ENCODE measurements at regions not wholly inside any gene's neighbourhood (a gene's known extent, or its start where the extent isn't known, plus 50 kb on each side); places are given as distances from the start of the nearest gene placed in this dataset.
"Not testable (repeated sequence)": the region's sequence is repeated elsewhere in the genome, so short reads cannot be mapped to it uniquely, and the experiment has no call there.

DNA sequence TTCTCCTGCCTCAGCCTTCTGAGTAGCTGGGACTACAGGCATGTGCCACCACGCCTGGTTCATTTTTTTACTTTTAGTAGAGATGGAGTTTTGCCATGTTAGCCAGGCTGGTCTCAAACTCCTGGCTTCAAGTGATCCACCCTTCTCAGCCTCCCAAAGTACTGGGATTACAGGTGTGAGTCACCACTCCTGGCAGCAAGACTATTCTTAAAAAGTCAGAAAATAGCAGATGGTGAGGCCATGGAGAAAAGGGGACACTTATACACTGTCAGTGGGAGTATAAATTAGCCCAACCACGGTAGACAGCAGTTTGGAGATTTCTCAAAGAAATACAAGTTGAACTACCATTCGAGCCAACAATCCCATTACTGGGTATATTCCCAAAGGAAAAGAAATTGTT lies 603.3 kb upstream of the TBL1XR1 start:
- Mint-ChIP-seq H3K4me1 (ENCODE audit: low read depth) (peaks cover 34% of the 10 kb centered on the region), H3K9me3 (no peaks in the 10 kb centered on the region), H3K27ac (peak overlapping the region; percentile 38), H3K36me3 (ENCODE audit: insufficient read depth in 2 of 2) (no peaks in the 10 kb centered on the region), H3K4me3 (peak overlapping the region in 1 of 2 donors; percentile 10), H3K27me3 (ENCODE audit: low read depth) (no peaks in the 10 kb centered on the region)
- DNase-seq (no peak), ATAC-seq (replicated peaks in 1 of 2) (no peak)

DNA sequence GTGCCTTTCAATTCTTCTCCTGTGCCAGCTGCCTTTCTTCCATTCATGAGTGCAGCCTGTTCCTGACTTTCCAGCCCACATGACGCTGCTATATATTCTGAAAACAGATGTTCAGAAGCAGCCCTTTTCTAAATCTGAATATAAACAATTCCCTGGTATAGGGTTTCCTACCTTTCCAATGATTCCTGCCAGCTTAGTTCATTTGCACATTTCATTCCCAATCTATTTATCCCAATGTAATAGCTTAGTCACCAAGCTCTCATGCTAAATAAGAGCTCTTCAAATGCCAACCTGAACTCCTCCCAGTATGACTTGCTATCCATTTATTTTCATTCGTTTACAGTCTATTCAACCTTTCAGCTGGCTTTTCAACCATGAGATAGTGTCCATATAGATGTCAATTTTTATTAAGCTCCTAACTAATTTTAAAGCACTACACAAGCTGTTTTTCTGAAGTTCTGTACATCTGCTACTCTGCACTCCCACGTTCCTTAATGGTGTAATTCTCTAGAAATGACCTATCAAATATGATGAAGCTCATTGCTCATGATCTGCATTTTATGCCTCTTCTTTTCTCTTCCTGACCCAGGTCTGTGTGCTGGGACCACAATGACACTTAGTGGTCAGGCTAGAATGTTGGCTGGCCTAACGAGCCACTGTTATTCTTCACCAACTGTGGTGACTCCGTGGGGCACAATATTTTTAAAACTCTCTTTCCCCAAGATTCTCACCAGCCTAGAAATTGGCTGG lies 605.0 kb upstream of the TBL1XR1 start:
- no peak overlapping the region for H3K27ac Mint-ChIP-seq
- peaks cover 24% of the 10 kb centered on the region for H3K4me1 Mint-ChIP-seq (ENCODE audit: low read depth)
- no peak overlapping the region for H3K4me3 Mint-ChIP-seq
- ATAC-seq (replicated peaks in 1 of 2) (no peak), DNase-seq (no peak)
- no peaks in the 10 kb centered on the region for H3K27me3 Mint-ChIP-seq (ENCODE audit: low read depth)
- no peaks in the 10 kb centered on the region for H3K36me3 Mint-ChIP-seq (ENCODE audit: insufficient read depth in 2 of 2)
- H3K9me3 Mint-ChIP-seq: no peaks in the 10 kb centered on the region

DNA sequence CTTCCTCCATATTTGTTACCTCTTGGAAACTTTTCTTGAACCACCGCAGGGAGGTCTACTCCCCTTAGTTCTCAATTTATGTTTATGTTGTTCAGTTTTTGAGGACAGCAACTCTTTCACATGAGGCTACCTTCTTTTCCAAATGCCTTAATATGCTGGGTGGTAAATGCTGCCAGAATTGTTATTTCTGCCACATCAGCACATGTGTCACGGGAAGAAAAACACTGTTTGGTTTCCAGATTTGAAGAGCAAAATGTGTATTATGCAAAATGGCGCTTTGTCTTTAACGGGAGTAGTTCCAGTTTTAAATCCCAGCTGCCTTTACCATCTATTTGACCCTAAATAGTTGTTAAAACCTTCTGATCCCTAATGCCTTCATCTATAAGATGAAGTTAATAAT lies 606.2 kb upstream of the TBL1XR1 start:
- Mint-ChIP-seq H3K27ac (no peak overlapping the region), H3K4me3 (no peak overlapping the region), H3K27me3 (ENCODE audit: low read depth) (no peaks in the 10 kb centered on the region), H3K4me1 (ENCODE audit: low read depth) (peaks cover 24% of the 10 kb centered on the region), H3K9me3 (no peaks in the 10 kb centered on the region), H3K36me3 (ENCODE audit: insufficient read depth in 2 of 2) (no peaks in the 10 kb centered on the region)
- DNase-seq (no peak), ATAC-seq (replicated peaks in 1 of 2) (no peak)

DNA sequence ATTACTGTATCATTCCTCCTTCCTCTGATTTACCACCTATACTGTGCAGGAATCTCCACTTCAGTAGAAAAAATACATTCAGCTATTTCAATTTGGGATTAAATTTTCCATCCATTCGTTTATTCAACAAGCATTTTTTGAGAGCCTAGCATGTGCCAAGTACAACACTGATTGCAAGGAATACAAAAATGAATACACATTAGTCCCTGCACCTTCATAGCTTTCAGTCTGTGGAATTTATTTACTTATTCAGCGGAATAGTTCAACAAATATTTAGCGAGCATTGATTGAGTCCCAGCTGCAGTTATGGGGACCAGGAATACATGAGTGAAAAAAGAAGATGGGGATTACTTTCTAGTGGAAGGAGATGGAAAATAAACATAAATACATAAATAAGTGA lies 606.8 kb upstream of the TBL1XR1 start:
- ATAC-seq (replicated peaks in 1 of 2) (no peak), DNase-seq (no peak)
- Mint-ChIP-seq H3K36me3 (ENCODE audit: insufficient read depth in 2 of 2) (no peaks in the 10 kb centered on the region), H3K4me1 (ENCODE audit: low read depth) (peaks cover 24% of the 10 kb centered on the region), H3K27me3 (ENCODE audit: low read depth) (no peaks in the 10 kb centered on the region), H3K27ac (no peak overlapping the region), H3K4me3 (no peak overlapping the region), H3K9me3 (no peaks in the 10 kb centered on the region)

DNA sequence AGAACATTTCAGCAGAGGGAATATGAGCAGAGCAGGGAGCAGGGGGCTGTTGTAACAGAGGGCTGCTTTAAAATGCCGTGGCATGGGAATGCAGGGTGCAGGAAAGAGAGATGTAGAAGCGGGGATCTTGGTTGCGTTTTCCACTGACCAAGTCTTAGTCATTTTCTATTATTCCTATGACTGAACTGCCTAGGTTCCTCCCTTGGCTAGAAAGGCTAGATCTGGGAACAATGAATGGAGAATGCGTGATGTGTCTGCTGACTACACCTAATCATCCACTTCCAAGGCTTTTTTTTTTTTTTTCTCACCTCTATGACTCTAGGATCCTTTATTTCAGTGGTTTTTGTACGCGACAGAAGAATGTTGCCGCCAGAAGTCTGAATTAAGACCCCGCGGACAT lies 607.4 kb upstream of the TBL1XR1 start:
- no peaks in the 10 kb centered on the region for H3K27me3 Mint-ChIP-seq (ENCODE audit: low read depth)
- no peak overlapping the region for H3K4me3 Mint-ChIP-seq
- no peaks in the 10 kb centered on the region for H3K9me3 Mint-ChIP-seq
- ATAC-seq (replicated peaks in 1 of 2) (no peak), DNase-seq (no peak)
- H3K36me3 Mint-ChIP-seq (ENCODE audit: insufficient read depth in 2 of 2): no peaks in the 10 kb centered on the region
- no peak overlapping the region for H3K27ac Mint-ChIP-seq
- H3K4me1 Mint-ChIP-seq (ENCODE audit: low read depth): peaks cover 22% of the 10 kb centered on the region

DNA sequence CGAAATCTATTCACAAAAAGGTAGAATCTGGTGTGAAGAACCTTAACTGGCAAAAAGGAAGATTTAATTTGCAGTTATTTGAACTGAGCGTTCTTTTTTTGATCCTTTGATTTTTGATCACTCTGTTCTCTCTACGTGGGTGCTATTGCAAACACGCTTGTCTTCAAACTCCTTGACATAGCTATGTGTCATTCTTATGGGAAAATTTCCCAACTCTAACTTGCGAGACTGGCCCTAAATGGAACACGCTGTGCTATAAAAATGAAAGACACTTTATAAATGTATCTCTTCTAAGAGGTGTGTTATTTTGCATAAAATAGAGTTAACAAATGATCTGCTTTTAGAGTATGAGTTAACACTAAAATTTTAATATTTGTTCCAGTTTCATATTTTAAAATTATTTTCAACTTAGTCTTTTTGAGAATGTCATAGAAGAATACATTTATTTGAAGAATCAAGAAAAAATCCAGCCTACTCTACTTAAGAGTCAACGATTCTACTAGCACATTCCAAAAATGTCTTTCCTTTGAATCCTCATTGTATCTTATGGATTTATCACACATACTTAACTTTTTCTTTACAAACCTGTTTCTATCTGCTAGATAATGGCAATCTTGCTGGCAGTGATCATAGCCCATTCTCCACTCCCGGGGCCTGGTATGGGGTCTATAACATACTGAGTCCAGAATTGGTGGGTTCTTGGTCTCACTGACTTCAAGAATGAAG lies 610.0 kb upstream of the TBL1XR1 start:
- Mint-ChIP-seq H3K4me3 (no peak overlapping the region), H3K4me1 (ENCODE audit: low read depth) (peaks cover 32% of the 10 kb centered on the region), H3K27ac (no peak overlapping the region), H3K27me3 (ENCODE audit: low read depth) (no peaks in the 10 kb centered on the region), H3K36me3 (ENCODE audit: insufficient read depth in 2 of 2) (no peaks in the 10 kb centered on the region), H3K9me3 (no peaks in the 10 kb centered on the region)
- no peak for ATAC-seq (replicated peaks in 1 of 2)
- DNase-seq: no peak

DNA sequence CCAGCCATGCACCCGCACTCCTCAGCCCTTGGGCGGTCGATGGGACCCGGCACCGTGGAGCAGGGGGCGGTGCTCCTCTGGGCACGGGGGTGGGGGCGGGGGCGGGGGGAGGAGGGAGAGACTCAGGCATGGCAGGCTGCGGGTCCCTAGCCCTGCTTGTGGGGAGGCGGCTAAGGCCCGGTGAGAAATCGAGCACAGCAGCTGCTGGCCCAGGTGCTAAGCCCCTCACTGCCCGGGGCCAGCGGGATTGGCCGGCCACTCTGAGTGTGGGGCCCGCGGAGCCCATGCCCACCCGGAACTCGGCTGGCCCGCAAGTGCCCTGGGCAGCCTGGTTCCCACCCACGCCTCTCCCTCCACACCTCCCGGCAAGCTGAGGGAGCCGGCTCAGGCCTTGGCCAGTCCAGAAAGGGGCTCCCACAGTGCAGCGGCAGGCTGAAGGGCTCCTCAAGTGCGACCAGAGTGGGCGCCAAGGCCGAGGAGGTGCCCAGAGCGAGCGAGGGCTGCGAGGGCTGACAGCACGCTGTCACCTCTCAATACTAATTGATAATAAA lies 611.7 kb upstream of the TBL1XR1 start:
- not testable (repeated sequence) for H3K27ac Mint-ChIP-seq; H3K27me3 Mint-ChIP-seq (ENCODE audit: low read depth); H3K36me3 Mint-ChIP-seq (ENCODE audit: insufficient read depth in 2 of 2); DNase-seq; ATAC-seq (replicated peaks in 1 of 2); H3K4me3 Mint-ChIP-seq; H3K9me3 Mint-ChIP-seq
- peaks cover 33% of the 10 kb centered on the region for H3K4me1 Mint-ChIP-seq (ENCODE audit: low read depth)

DNA sequence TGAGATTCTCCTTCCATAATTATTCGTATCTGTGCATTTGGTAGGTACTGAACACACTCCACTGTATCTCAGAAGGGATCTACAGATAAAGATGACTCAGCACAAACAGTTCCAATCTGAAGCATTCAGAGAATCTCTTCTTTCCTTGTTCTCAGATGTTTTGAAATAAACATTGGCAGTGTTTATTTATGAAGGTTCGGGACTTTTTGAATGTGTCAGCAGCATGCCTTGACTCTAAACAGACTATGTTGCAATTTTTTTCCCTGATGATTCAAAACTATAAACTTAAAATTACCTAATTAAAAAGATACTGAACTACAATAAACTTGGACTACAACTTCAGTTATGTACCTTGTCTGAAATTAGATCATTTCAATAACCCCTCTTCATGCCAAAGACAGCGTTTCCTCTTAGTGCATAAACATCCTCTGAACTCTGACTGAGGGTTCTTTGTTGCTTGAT lies 612.9 kb upstream of the TBL1XR1 start:
- Mint-ChIP-seq H3K27ac (peak overlapping the region; percentile 86), H3K4me1 (ENCODE audit: low read depth) (peaks cover 36% of the 10 kb centered on the region)
- peak; percentile 36 to 48 for ATAC-seq (replicated peaks in 1 of 2)

DNA sequence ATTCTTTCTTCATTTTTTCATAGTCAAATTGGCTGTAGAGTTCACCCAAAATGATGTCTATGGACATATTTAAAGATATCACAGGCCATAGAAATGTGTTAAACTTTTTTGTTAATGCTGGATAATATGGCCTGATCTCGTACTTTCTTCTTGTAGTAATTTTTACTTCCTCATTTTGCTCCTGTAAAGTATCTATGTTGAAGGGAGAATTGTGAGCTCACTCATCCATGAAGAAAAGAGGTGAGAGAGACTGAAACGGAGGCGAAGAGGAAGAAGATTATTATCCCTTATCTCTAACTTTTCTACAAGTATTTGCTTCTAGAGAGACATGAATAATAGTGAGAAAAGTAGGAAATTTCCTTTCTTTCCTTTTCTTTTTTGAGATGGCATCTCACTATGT lies 613.8 kb upstream of the TBL1XR1 start:
- Mint-ChIP-seq H3K4me3 (no peak overlapping the region), H3K27me3 (ENCODE audit: low read depth) (no peaks in the 10 kb centered on the region)
- ATAC-seq (replicated peaks in 1 of 2): no peak

More for the DNA sequence above, 612.9 kb upstream of the TBL1XR1 start:
- no peaks in the 10 kb centered on the region for H3K36me3 Mint-ChIP-seq (ENCODE audit: insufficient read depth in 2 of 2)
- H3K4me3 Mint-ChIP-seq: peak overlapping the region; percentile 40 to 49
- DNase-seq: no peak
- H3K9me3 Mint-ChIP-seq: no peaks in the 10 kb centered on the region
- H3K27me3 Mint-ChIP-seq (ENCODE audit: low read depth): no peaks in the 10 kb centered on the region

DNA sequence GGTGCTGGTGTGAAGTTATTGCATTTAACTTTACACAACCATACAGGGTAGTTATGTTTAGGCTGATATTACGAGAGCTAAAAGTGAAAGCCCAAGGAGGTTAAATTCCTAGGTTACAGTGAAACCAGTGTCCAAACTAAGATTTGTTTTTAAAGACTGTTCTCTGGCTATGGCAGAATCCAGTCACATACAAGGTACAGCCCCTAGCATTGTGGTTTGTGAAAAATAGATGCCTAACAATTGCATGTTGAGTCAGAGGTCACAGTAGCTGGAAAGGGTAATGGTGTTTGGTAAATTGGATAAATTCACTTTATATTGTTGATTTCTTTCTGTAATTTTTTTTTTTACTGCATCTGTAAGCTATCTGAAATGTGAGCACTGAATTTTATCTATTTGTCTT lies 614.6 kb upstream of the TBL1XR1 start:
- DNase-seq: no peak
- no peaks in the 10 kb centered on the region for H3K27me3 Mint-ChIP-seq (ENCODE audit: low read depth)
- H3K27ac Mint-ChIP-seq: no peak overlapping the region
- no peak overlapping the region for H3K4me3 Mint-ChIP-seq
- H3K4me1 Mint-ChIP-seq (ENCODE audit: low read depth): peaks cover 40% of the 10 kb centered on the region
- no peaks in the 10 kb centered on the region for H3K9me3 Mint-ChIP-seq
- no peaks in the 10 kb centered on the region for H3K36me3 Mint-ChIP-seq (ENCODE audit: insufficient read depth in 2 of 2)
- peak; percentile 69 to 88 for ATAC-seq (replicated peaks in 1 of 2)

More for the DNA sequence above, 613.8 kb upstream of the TBL1XR1 start:
- DNase-seq: no peak
- Mint-ChIP-seq H3K4me1 (ENCODE audit: low read depth) (peaks cover 40% of the 10 kb centered on the region), H3K27ac (no peak overlapping the region), H3K9me3 (no peaks in the 10 kb centered on the region), H3K36me3 (ENCODE audit: insufficient read depth in 2 of 2) (no peaks in the 10 kb centered on the region)

DNA sequence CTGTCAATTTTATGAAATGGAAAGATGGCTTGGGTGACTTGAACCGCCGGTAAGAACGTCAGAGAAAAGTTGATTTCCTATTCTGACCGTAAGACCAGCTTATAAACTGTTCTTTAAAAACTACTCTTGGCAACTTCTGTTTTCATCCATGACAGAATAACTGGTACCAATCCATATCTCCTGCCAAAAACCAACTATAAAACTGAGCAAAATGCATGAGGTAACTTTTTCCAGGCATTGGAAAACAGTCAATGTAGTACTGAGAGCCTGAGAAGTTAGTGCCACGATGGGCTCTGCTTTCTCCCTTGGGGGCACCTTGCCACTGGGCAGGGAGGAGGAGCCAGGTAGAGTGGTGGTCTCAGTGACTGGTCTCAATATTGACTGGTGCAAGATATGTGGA lies 615.2 kb upstream of the TBL1XR1 start:
- Mint-ChIP-seq H3K27ac (no peak overlapping the region), H3K36me3 (ENCODE audit: insufficient read depth in 2 of 2) (no peaks in the 10 kb centered on the region), H3K9me3 (no peaks in the 10 kb centered on the region), H3K4me1 (ENCODE audit: low read depth) (peaks cover 40% of the 10 kb centered on the region), H3K4me3 (no peak overlapping the region), H3K27me3 (ENCODE audit: low read depth) (no peaks in the 10 kb centered on the region)
- ATAC-seq (replicated peaks in 1 of 2) (no peak), DNase-seq (no peak)

DNA sequence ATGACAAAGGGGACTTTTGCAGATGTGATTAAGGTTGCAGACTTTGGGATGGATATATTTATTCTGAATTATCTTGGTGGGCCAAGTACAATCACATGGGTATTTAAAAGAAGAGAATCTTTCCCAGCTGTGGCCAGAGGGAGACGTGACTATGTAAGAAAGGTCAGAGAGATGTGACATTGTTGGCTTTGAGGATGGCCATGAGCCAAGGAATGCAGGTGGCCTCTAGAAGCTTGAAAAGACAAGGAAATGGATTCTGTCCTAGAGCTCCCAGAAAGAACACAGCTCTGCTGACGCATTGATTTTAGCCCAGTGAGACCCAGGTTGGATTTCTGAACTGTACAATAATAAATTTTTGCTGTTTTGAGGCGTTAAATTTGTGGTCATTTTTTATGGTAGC lies 616.0 kb upstream of the TBL1XR1 start:
- no peaks in the 10 kb centered on the region for H3K36me3 Mint-ChIP-seq (ENCODE audit: insufficient read depth in 2 of 2)
- H3K4me1 Mint-ChIP-seq (ENCODE audit: low read depth): peaks cover 40% of the 10 kb centered on the region
- no peak for ATAC-seq (replicated peaks in 1 of 2)
- no peak overlapping the region for H3K27ac Mint-ChIP-seq
- no peaks in the 10 kb centered on the region for H3K9me3 Mint-ChIP-seq
- H3K27me3 Mint-ChIP-seq (ENCODE audit: low read depth): no peaks in the 10 kb centered on the region
- no peak overlapping the region for H3K4me3 Mint-ChIP-seq
- DNase-seq: no peak

DNA sequence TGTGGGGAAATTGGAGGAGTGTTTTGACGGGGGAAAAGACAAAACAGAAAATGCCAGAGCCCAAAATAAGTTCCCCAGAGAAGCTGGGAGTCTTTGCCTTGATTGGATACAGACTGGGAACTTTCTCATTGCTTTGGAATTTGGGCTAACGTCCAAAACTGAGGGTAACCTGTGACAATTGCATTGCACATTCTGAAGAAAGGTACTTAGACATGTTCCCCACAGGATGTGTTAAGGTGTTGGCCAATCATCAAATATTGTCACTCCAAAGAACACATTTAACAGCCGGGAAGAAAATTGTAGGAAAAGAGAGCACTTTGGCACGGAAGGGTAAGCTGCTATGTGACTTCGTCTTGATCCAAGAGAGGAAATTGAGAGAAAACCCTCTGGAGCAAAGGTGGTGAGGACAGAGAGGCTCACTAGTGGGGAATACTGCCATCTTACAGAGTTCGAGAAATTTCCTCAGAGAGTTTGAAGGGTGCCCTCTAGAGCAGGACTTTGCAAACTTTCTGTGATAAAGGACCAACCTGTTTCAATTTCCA lies 619.5 kb upstream of the TBL1XR1 start:
- H3K4me3 Mint-ChIP-seq: no peak overlapping the region
- ATAC-seq (replicated peaks in 1 of 2) (no peak), DNase-seq (no peak)
- H3K27ac Mint-ChIP-seq: no peak overlapping the region
- H3K27me3 Mint-ChIP-seq (ENCODE audit: low read depth): no peaks in the 10 kb centered on the region
- no peaks in the 10 kb centered on the region for H3K9me3 Mint-ChIP-seq
- peaks cover 38% of the 10 kb centered on the region for H3K4me1 Mint-ChIP-seq (ENCODE audit: low read depth)
- H3K36me3 Mint-ChIP-seq (ENCODE audit: insufficient read depth in 2 of 2): no peaks in the 10 kb centered on the region

Data from activated T-cell treated with anti-CD3 and anti-CD28 coated beads, Interleukin-2, amount 50 U/mL, for 72 hours (primary cell).